ENCODE measurements at regions not wholly inside any gene's neighbourhood (a gene's known extent, or its start where the extent isn't known, plus 50 kb on each side); places are given as distances from the start of the nearest gene placed in this dataset.

DNA sequence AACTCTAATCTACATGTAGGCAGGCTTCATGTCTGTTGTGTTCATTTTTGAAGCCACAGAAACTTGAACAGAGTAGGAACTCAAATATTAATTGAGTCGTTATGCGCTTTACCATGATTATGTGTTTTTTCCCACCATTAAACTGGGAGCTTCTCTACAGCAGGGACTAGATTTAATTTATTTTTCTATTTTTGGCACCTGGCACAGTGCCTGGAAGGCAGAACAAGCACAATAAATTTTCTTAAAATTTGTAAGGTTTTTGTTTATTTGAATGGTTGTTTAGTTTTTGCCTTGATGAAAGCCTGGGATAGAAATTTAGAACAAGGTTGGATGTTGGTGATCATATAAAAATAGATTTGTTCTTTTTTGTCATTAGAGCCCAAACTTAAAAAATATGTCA lies 221.7 kb upstream of the PLEKHG7 start:
- Mint-ChIP-seq H3K36me3 (ENCODE audit: low read depth) (peaks cover 9% of the 10 kb centered on the region), H3K9me3 (peaks cover 4% of the 10 kb centered on the region), H3K4me1 (ENCODE audit: low read depth) (peaks cover 30% of the 10 kb centered on the region), H3K27ac (no peak overlapping the region), H3K4me3 (no peak overlapping the region), H3K27me3 (no peaks in the 10 kb centered on the region)

- peaks cover 17% of the 10 kb centered on the region for H3K4me1 Mint-ChIP-seq (ENCODE audit: low read depth)
- H3K36me3 Mint-ChIP-seq (ENCODE audit: low read depth), result peaks cover 4% of the 10 kb centered on the region
- H3K27me3 Mint-ChIP-seq, result no peaks in the 10 kb centered on the region
- H3K4me3 Mint-ChIP-seq, result no peak overlapping the region
- H3K9me3 Mint-ChIP-seq, result peaks cover 10% of the 10 kb centered on the region
- no peak overlapping the region for H3K27ac Mint-ChIP-seq
These were observed 224.1 kb upstream of the PLEKHG7 start for GRCh38 chr12:92478692-92479091.

GRCh38 chr12:92476844-92477243 lies 225.9 kb upstream of the PLEKHG7 start:
- no peak overlapping the region for H3K4me3 Mint-ChIP-seq
- H3K9me3 Mint-ChIP-seq, result peaks cover 10% of the 10 kb centered on the region
- H3K36me3 Mint-ChIP-seq (ENCODE audit: low read depth), result peaks cover 4% of the 10 kb centered on the region
- H3K27me3 Mint-ChIP-seq, result no peaks in the 10 kb centered on the region
- H3K4me1 Mint-ChIP-seq (ENCODE audit: low read depth), result peaks cover 28% of the 10 kb centered on the region
- no peak overlapping the region for H3K27ac Mint-ChIP-seq

GRCh38 chr12:92473564-92473963 lies 229.2 kb upstream of the PLEKHG7 start:
- H3K27me3 Mint-ChIP-seq, result no peaks in the 10 kb centered on the region
- H3K9me3 Mint-ChIP-seq, result peaks cover 10% of the 10 kb centered on the region
- no peak overlapping the region for H3K27ac Mint-ChIP-seq
- H3K4me3 Mint-ChIP-seq, result no peak overlapping the region
- H3K36me3 Mint-ChIP-seq (ENCODE audit: low read depth), result peaks cover 4% of the 10 kb centered on the region
- peaks cover 49% of the 10 kb centered on the region for H3K4me1 Mint-ChIP-seq (ENCODE audit: low read depth)

DNA sequence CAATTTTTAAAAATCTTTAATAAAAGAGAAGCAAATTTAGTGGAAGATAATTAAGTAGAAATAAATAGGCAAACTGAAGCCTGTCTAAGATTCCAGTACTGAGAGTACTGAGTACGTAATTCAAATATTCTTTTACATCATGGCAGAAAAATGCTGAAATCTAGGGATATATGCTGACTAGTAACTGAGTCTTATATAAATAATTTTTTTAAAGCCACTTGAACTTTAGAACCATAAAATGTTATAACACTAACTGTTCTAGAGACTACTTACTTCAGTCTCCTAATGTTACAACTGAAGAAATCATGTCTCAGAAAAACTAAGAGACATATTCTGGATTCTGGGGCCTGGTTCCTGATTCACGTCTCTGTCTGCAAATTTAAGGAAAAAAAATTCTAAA lies 230.6 kb upstream of the PLEKHG7 start:
- no peak overlapping the region for H3K4me3 Mint-ChIP-seq
- peaks cover 6% of the 10 kb centered on the region for H3K9me3 Mint-ChIP-seq
- no peaks in the 10 kb centered on the region for H3K36me3 Mint-ChIP-seq (ENCODE audit: low read depth)
- peaks cover 56% of the 10 kb centered on the region for H3K4me1 Mint-ChIP-seq (ENCODE audit: low read depth)
- H3K27me3 Mint-ChIP-seq, result no peaks in the 10 kb centered on the region
- no peak overlapping the region for H3K27ac Mint-ChIP-seq

DNA sequence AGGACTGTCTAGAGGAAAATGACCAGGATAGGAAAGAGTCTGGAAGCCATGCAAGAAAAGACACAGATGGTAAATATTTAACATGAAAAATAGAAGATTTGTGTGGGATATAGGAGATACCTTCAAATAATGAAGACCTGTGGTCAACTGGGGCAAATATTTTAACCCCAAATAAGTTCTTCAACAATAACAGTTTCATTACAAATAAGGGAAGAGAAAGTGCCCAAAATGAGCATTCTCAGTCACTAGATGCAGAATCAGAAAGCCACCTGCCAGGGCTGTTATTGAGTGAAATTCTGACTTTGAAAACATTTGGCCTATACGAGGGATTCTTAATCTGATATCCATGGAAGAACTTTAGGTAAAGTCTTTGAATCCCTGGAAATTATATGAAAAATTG lies 231.2 kb upstream of the PLEKHG7 start:
- peaks cover 6% of the 10 kb centered on the region for H3K9me3 Mint-ChIP-seq
- H3K27ac Mint-ChIP-seq, result peak overlapping the region; percentile 89
- no peaks in the 10 kb centered on the region for H3K27me3 Mint-ChIP-seq
- no peak overlapping the region for H3K4me3 Mint-ChIP-seq
- peaks cover 61% of the 10 kb centered on the region for H3K4me1 Mint-ChIP-seq (ENCODE audit: low read depth)
- no peaks in the 10 kb centered on the region for H3K36me3 Mint-ChIP-seq (ENCODE audit: low read depth)

DNA sequence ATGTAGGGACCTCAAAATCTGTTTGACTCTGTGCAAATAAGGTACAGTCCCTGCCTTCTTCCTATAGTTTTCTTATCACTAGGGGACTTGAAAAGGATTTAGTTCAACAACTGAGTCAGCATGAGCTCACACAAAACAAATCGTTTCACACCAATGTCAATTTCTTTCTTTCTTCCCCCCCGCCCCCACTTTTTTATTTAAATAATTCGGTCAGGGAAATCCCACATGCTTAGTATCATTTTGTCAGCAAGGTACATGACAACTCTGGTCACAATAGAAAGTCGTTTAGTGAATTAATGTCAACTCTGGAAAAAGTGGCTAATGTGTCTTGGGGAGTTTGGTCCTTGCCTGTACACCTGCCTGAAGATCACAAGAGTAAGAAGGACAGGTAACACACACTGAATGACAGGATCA lies 232.2 kb upstream of the PLEKHG7 start:
- Mint-ChIP-seq H3K9me3 (peaks cover 2% of the 10 kb centered on the region), H3K27me3 (no peaks in the 10 kb centered on the region), H3K36me3 (ENCODE audit: low read depth) (no peaks in the 10 kb centered on the region), H3K4me1 (ENCODE audit: low read depth) (peaks cover 61% of the 10 kb centered on the region), H3K27ac (peak overlapping the region; percentile 89), H3K4me3 (peak overlapping the region; percentile 47)

- Mint-ChIP-seq H3K4me1 (ENCODE audit: low read depth) (peaks cover 66% of the 10 kb centered on the region), H3K9me3 (no peaks in the 10 kb centered on the region), H3K27ac (peak overlapping the region; percentile 89), H3K4me3 (peak overlapping the region; percentile 44), H3K36me3 (ENCODE audit: low read depth) (no peaks in the 10 kb centered on the region), H3K27me3 (no peaks in the 10 kb centered on the region)
These were observed 233.0 kb upstream of the PLEKHG7 start for GRCh38 chr12:92469837-92470236.

DNA sequence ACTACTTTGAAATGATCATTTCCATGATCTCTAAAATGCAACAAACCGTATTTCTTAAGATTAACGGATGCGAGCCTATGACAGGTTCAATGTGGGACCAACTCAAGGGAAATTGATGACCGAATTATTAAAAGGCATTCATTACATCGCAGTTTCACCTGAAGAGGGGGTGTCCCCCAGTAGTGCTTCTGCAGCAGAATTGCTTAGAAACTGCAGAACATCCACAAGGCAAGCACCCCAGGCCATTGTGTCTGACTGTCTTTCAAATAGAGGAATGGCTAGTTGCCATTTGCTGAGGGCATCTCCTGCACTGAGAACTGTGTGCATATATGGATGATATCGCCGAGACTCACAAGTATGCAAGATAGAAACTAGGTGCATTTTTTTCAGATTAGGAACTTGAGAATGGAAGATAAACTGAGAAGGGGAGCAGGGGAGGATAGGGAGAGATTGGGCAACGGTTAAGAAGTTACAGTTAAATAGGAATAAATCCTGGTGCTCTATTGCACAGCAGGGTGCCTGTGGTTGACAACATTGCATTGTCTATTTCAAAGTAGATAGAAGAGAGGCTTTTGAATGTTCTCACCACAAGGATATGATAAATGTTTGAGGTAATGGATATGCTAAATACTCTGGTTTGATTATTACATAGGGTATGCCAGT lies 234.3 kb upstream of the PLEKHG7 start:
- Mint-ChIP-seq H3K4me1 (ENCODE audit: low read depth) (peaks cover 75% of the 10 kb centered on the region), H3K27ac (peak overlapping the region; percentile 58), H3K36me3 (ENCODE audit: low read depth) (no peaks in the 10 kb centered on the region), H3K27me3 (no peaks in the 10 kb centered on the region), H3K4me3 (no peak overlapping the region), H3K9me3 (no peaks in the 10 kb centered on the region)

- H3K27ac Mint-ChIP-seq, result peak overlapping the region; percentile 81
- peak overlapping the region; percentile 21 for H3K4me3 Mint-ChIP-seq
- peaks cover 75% of the 10 kb centered on the region for H3K4me1 Mint-ChIP-seq (ENCODE audit: low read depth)
- H3K36me3 Mint-ChIP-seq (ENCODE audit: low read depth), result no peaks in the 10 kb centered on the region
- no peaks in the 10 kb centered on the region for H3K27me3 Mint-ChIP-seq
- no peaks in the 10 kb centered on the region for H3K9me3 Mint-ChIP-seq
These were observed 234.9 kb upstream of the PLEKHG7 start for GRCh38 chr12:92467886-92468285.

- Mint-ChIP-seq H3K4me1 (ENCODE audit: low read depth) (peaks cover 80% of the 10 kb centered on the region), H3K9me3 (no peaks in the 10 kb centered on the region), H3K36me3 (ENCODE audit: low read depth) (no peaks in the 10 kb centered on the region)
These were observed 236.1 kb upstream of the PLEKHG7 start for GRCh38 chr12:92466391-92467305.

DNA sequence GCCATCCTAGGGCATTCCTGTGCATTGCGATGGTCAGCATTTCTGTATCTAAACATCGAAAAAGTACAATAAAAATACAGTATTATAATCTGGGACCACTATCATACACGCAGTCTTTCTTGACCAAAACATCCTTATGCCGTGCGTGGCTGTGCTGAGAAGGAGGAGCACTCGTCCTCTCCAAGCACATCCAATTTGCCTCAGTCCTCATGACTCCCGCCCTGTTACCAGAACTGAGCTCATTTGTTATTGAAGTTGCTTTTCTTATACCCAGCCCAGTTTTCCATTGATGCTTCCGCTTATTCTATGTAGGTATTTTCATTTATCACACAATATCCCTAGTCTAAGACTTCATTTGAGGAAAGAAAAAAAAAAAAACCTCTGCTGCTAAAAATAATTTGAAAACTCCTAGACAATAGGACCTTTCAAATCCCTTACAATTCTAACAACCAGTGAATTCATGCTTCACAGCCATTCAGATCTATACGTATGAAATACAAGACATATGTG lies 236.9 kb upstream of the PLEKHG7 start:
- Mint-ChIP-seq H3K9me3 (no peaks in the 10 kb centered on the region), H3K27ac (peak overlapping the region; percentile 28), H3K36me3 (ENCODE audit: low read depth) (no peaks in the 10 kb centered on the region), H3K27me3 (no peaks in the 10 kb centered on the region), H3K4me1 (ENCODE audit: low read depth) (peaks cover 80% of the 10 kb centered on the region), H3K4me3 (peak overlapping the region; percentile 21)

More at GRCh38 chr12:92466391-92467305, 236.1 kb upstream of the PLEKHG7 start:
- peak overlapping the region; percentile 21 for H3K4me3 Mint-ChIP-seq
- H3K27me3 Mint-ChIP-seq, result no peaks in the 10 kb centered on the region
- H3K27ac Mint-ChIP-seq, result peak overlapping the region; percentile 34

DNA sequence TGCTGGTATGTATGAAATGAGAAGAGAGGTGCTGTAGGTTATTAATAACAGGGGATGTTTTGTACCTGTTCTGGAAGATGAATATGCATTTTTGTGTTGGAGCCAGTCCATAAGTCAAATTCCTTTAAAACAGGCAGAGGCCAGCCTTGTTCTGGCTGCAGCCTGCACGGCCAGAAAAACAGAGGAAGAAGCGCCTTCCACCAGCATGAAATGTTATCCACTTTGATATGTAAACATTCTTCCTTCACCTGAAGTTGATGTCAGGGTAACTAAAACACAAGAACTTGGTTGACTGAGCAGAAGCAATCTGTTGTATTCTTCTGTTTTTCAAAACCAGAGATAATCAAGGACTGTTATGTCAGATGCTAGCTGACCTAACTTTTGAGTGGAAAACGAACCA lies 237.9 kb upstream of the PLEKHG7 start:
- H3K27ac Mint-ChIP-seq, result no peak overlapping the region
- H3K9me3 Mint-ChIP-seq, result peaks cover 4% of the 10 kb centered on the region
- H3K27me3 Mint-ChIP-seq, result no peaks in the 10 kb centered on the region
- no peaks in the 10 kb centered on the region for H3K36me3 Mint-ChIP-seq (ENCODE audit: low read depth)
- peaks cover 77% of the 10 kb centered on the region for H3K4me1 Mint-ChIP-seq (ENCODE audit: low read depth)
- H3K4me3 Mint-ChIP-seq, result no peak overlapping the region

DNA sequence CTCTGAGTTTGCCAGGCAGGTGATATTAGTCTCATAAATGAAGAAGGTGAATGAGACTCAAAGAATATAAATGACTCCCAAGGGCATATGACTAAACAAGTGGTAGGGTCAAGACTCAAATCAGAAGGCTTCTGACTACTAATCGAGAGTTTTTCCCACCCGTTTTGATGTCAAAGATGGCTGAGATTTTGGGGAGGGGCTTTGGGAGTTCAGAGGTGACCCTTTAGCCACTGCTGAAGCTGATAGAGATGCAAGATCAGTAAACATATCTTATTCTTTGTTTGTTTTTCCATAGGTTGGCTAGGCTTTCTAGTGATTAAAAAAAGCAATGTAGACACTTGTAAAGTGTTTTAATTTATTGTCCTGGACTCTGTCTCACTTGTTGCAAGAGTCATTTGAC lies 239.6 kb upstream of the PLEKHG7 start:
- Mint-ChIP-seq H3K4me3 (no peak overlapping the region), H3K4me1 (ENCODE audit: low read depth) (peaks cover 67% of the 10 kb centered on the region), H3K9me3 (peaks cover 5% of the 10 kb centered on the region), H3K36me3 (ENCODE audit: low read depth) (peaks cover 4% of the 10 kb centered on the region), H3K27me3 (no peaks in the 10 kb centered on the region), H3K27ac (peak overlapping the region; percentile 26)

DNA sequence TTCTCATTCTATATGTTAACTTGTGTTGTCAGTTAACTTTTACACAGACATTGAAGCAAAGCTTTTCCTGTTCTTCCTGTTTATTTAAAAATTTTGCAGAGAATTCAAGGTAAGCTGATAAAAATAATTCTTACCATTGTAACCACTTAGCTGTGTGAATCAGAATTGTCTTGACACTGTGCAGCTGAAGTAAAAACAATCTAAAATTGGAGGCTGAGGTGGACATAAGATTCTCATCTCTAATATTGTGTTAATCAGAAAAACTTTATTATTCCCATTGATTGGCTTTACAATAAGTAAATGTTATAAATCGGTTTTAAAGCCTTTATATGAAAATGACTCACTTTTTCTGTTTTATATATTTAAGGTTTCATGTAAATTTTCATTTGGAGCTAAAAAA lies 240.3 kb upstream of the PLEKHG7 start:
- Mint-ChIP-seq H3K9me3 (peaks cover 5% of the 10 kb centered on the region), H3K27me3 (no peaks in the 10 kb centered on the region), H3K4me3 (no peak overlapping the region), H3K27ac (peak overlapping the region; percentile 79), H3K4me1 (ENCODE audit: low read depth) (peaks cover 67% of the 10 kb centered on the region), H3K36me3 (ENCODE audit: low read depth) (peaks cover 5% of the 10 kb centered on the region)
